HCT116 (cell line): ENCODE measurements at regions not wholly inside any gene's neighbourhood (a gene's known extent, or its start where the extent isn't known, plus 50 kb on each side); places are given as distances from the start of the nearest gene placed in this dataset.

ENCODE experiments used
- ATAC-seq: fragments of 200-7000 bp; cut with Tn5 transposase; 2 replicates; pipeline ENCODE4 v1.9.1; 2020; ENCODE audit warnings: mild to moderate bottlenecking, moderate library complexity
- BruUV-seq: library from RNA; stranded (reverse); fragments of 400-500 nt; replicated peaks from 2 replicates; lab custom pipeline; 2021; lab: Mats Ljungman, UMichigan
- CTCF ChIA-PET: fragments of 300-600 bp; sonication (Branson Sonifier 250); formaldehyde crosslinking; loops from one replicate; lab custom pipeline; 2021; ENCODE audit warnings: antibody characterized with exemption; lab: Charles Lee
- POLR2A ChIA-PET: fragments of 300-600, 350-600 bp; sonication (Branson Sonifier 250); formaldehyde crosslinking; loops from one replicate; lab custom pipeline; 2021; ENCODE audit warnings: antibody characterized with exemption; lab: Charles Lee
- RAD21 ChIA-PET, 2 experiments: fragments of 300-600 bp; sonication (Branson Sonifier 250); formaldehyde crosslinking; loops; one replicate each; lab custom pipeline; 2023; ENCODE audit warnings: low total read pairs in 2 of 2; ENCODE audit not compliant: uncharacterized antibody in 2 of 2, unreplicated experiment in 2 of 2, low non-redundant PET in 1 of 2; lab: Charles Lee
- DNase-seq: peaks from one replicate; pipeline ENCODE4 v3.0.0-alpha.2; 2010; ENCODE audit warnings: low read depth, low spot score
- H2AFZ ChIP-seq: fragments of 200-600 bp; shearing (Covaris generic), sonication (generic); 2 replicates; pipeline ENCODE4 v1.6.1; 2017; ENCODE audit warnings: low read depth, mixed run types, mixed read lengths, antibody characterized with exemption, low read length; ENCODE audit not compliant: poor library complexity, severe bottlenecking
- H3K27ac ChIP-seq: 2 replicates; pipeline ENCODE4 v1.5.1; 2012; ENCODE audit warnings: low read depth, low read length
- H3K27me3 ChIP-seq: fragments of 200-600 bp; sonication (generic); 2 replicates; pipeline ENCODE4 v1.6.1; 2016; ENCODE audit warnings: mixed run types, low read length, mixed read lengths; ENCODE audit not compliant: insufficient read depth
- H3K36me3 ChIP-seq, 2 experiments: fragments of 200-500 bp in 1 of 2; fragments of 200-600 bp in 1 of 2; sonication (Bioruptor generic) in 1 of 2; sonication (generic) in 1 of 2; 2 replicates each; pipeline versions ENCODE4 v1.5.1 to v1.6.1; 2014 to 2016; ENCODE audit warnings: low read length in 2 of 2, inconsistent platforms in 1 of 2, mixed read lengths in 1 of 2, mixed run types in 1 of 2; ENCODE audit not compliant: insufficient read depth in 2 of 2, control insufficient read depth in 1 of 2
- H3K4me1 ChIP-seq, 2 experiments: fragments of 200-600 bp in 1 of 2; sonication (generic) in 1 of 2; 2 replicates each; pipeline versions ENCODE4 v1.5.1 to v1.6.1; 2012 to 2017; ENCODE audit warnings: low read length in 2 of 2, inconsistent platforms in 1 of 2, mild to moderate bottlenecking in 1 of 2, mixed read lengths in 1 of 2, mixed run types in 1 of 2, moderate library complexity in 1 of 2; ENCODE audit not compliant: insufficient read depth in 2 of 2, control insufficient read depth in 1 of 2
- H3K4me2 ChIP-seq: fragments of 200-600 bp; sonication (generic); 2 replicates; pipeline ENCODE4 v1.6.1; 2017; ENCODE audit warnings: mixed run types, low read length, mixed read lengths
- H3K4me3 ChIP-seq, 2 experiments: fragments of 200-600 bp in 1 of 2; sonication (generic) in 1 of 2; replicated peaks in 1 of 2; 2 replicates each; pipeline ENCODE4 v1.5.1; 2011 to 2016; ENCODE audit warnings: low read length in 2 of 2, control low read depth in 1 of 2, low read depth in 1 of 2, mild to moderate bottlenecking in 1 of 2, mixed read lengths in 1 of 2, mixed run types in 1 of 2
- H3K79me2 ChIP-seq: fragments of 200-600 bp; sonication (generic); 2 replicates; pipeline ENCODE4 v1.6.1; 2017; ENCODE audit warnings: mild to moderate bottlenecking, mixed run types, low read length, moderate library complexity, mixed read lengths; ENCODE audit not compliant: insufficient read depth
- H3K9ac ChIP-seq: fragments of 200-600 bp; sonication (generic); 2 replicates; pipeline ENCODE4 v1.6.1; 2016; ENCODE audit warnings: low read length, mixed read lengths
- H3K9me2 ChIP-seq: fragments of 200-600 bp; sonication (generic), shearing (Covaris generic); 2 replicates; pipeline ENCODE4 v1.6.1; 2017; ENCODE audit warnings: mixed run types, mild to moderate bottlenecking, moderate library complexity; ENCODE audit not compliant: insufficient read depth
- H3K9me3 ChIP-seq, 2 experiments: fragments of 200-500 bp in 1 of 2; fragments of 200-600 bp in 1 of 2; sonication (Bioruptor generic) in 1 of 2; sonication (generic) in 1 of 2; 2 replicates each; pipeline ENCODE4 v1.6.1; 2014 to 2017; ENCODE audit warnings: low read length in 2 of 2, mixed read lengths in 2 of 2, inconsistent platforms in 1 of 2, low read depth in 1 of 2, mild to moderate bottlenecking in 1 of 2, mixed run types in 1 of 2, moderate library complexity in 1 of 2; ENCODE audit not compliant: control insufficient read depth in 1 of 2, insufficient read depth in 1 of 2
- H4K20me1 ChIP-seq: fragments of 200-600 bp; sonication (generic), shearing (Covaris generic); 2 replicates; pipeline ENCODE4 v1.6.1; 2017; ENCODE audit warnings: mixed run types, mild to moderate bottlenecking, moderate library complexity; ENCODE audit not compliant: insufficient read depth
- CTCF ChIP-seq, 3 experiments: fragments of 200-600 bp in 1 of 3; sonication (generic) in 1 of 3; IDR thresholded peaks in 2 of 3; conservative IDR thresholded peaks in 1 of 3; 2 replicates each; pipeline ENCODE4 v1.5.1; 2012 to 2017; ENCODE audit warnings: low read depth in 2 of 3, low read length in 2 of 3, antibody characterized with exemption in 1 of 3, borderline replicate concordance in 1 of 3, control low read depth in 1 of 3, mild to moderate bottlenecking in 1 of 3, mixed read lengths in 1 of 3, mixed run types in 1 of 3, moderate library complexity in 1 of 3; ENCODE audit not compliant: insufficient read depth in 1 of 3
- ELF1 ChIP-seq: IDR thresholded peaks from 2 replicates; pipeline ENCODE4 v1.6.1; 2012; ENCODE audit warnings: low read depth, borderline replicate concordance
- EZH2 ChIP-seq: fragments of 200-600 bp; sonication (generic); IDR thresholded peaks from 2 replicates; pipeline ENCODE4 v1.6.1; 2017; ENCODE audit warnings: antibody characterized with exemption, mixed run types
- POLR2A ChIP-seq: IDR thresholded peaks from 2 replicates; pipeline ENCODE4 v1.7.0; 2011; ENCODE audit warnings: borderline replicate concordance; ENCODE audit not compliant: insufficient read depth, insufficient read length; ENCODE audit errors: extremely low read depth
- RAD21 ChIP-seq: IDR thresholded peaks from 2 replicates; pipeline ENCODE4 v1.6.1; 2012; ENCODE audit warnings: low read depth, mild to moderate bottlenecking
- SIN3A ChIP-seq: IDR thresholded peaks from 2 replicates; pipeline ENCODE4 v1.6.1; 2012; ENCODE audit warnings: low read depth
- TCF7L2 ChIP-seq: IDR thresholded peaks from 2 replicates; pipeline ENCODE4 v1.7.0; 2011; ENCODE audit warnings: borderline replicate concordance, inconsistent platforms; ENCODE audit not compliant: insufficient read depth, insufficient read length; ENCODE audit errors: extremely low read depth
- YY1 ChIP-seq: IDR thresholded peaks from 2 replicates; pipeline ENCODE4 v1.6.1; 2011; ENCODE audit warnings: low read length, low read depth, moderate library complexity, mild to moderate bottlenecking; ENCODE audit not compliant: insufficient replicate concordance; ENCODE audit errors: extremely low read depth
- ZBTB33 ChIP-seq: IDR thresholded peaks from 2 replicates; pipeline ENCODE4 v1.6.1; 2011; ENCODE audit warnings: mild to moderate bottlenecking, low read length, moderate library complexity; ENCODE audit not compliant: insufficient replicate concordance; ENCODE audit errors: extremely low read depth
- ZFX ChIP-seq: fragments of 450-650 bp; IDR thresholded peaks from 2 replicates; pipeline ENCODE4 v1.6.1; 2017
- intact Hi-C: fragments of 100-400 bp; cut with micrococcal nuclease; formaldehyde crosslinking; loops from 2 replicates; pipeline ENCODE4 v1.10.0; 2022

- no peak overlapping the region for H2AFZ ChIP-seq
- no peak overlapping the region for H3K4me2 ChIP-seq
- TF ChIP-seq POLR2A = no peak
- TF ChIP-seq CTCF (IDR thresholded peaks at IDR 0.05 in 2 of 3, conservative IDR thresholded peaks at IDR 0.05 in 1 of 3; ENCODE audit: borderline replicate concordance in 1 of 3, insufficient read depth in 1 of 3, low read depth in 2 of 3, low read length in 2 of 3) = no peak
- TF ChIP-seq EZH2 = no peak
- TF ChIP-seq ZFX = no peak
- TF ChIP-seq SIN3A = no peak
- TF ChIP-seq ZBTB33 = no peak
- TF ChIP-seq TCF7L2 = no peak
- TF ChIP-seq RAD21 = no peak
- TF ChIP-seq ELF1 = no peak
- TF ChIP-seq YY1 = no peak
- H4K20me1 ChIP-seq = no peaks in the 10 kb centered on the region
- H3K4me1 ChIP-seq = no peaks in the 10 kb centered on the region
- H3K9ac ChIP-seq = no peak overlapping the region
- H3K36me3 ChIP-seq = no peaks in the 10 kb centered on the region
- H3K79me2 ChIP-seq = no peaks in the 10 kb centered on the region
- ChIA-PET POLR2A (no interaction called here), CTCF (interaction anchor here (1.9 kb wide), 1 partner anchor 90 kb away, joined by 4 read pairs; no protein-coding TSS in a partner anchor), RAD21 (no interaction called here)
- BruUV-seq = no TSS peak
- intact Hi-C loops = no loop called here
- H3K9me2 ChIP-seq = no peaks in the 10 kb centered on the region
- DNase-seq (no peak), ATAC-seq (no peak)
- no peaks in the 10 kb centered on the region for H3K9me3 ChIP-seq
- no peak overlapping the region for H3K27ac ChIP-seq
- no peak overlapping the region for H3K4me3 ChIP-seq
- H3K27me3 ChIP-seq = no peaks in the 10 kb centered on the region
Observed at GRCh38 chr2:188893972-188894371, 80.2 kb upstream of the COL3A1 start.
